ENCODE measurements at regions not wholly inside any gene's neighbourhood (a gene's known extent, or its start where the extent isn't known, plus 50 kb on each side); places are given as distances from the start of the nearest gene placed in this dataset.
"Not testable (repeated sequence)": the region's sequence is repeated elsewhere in the genome, so short reads cannot be mapped to it uniquely, and the experiment has no call there.

DNA sequence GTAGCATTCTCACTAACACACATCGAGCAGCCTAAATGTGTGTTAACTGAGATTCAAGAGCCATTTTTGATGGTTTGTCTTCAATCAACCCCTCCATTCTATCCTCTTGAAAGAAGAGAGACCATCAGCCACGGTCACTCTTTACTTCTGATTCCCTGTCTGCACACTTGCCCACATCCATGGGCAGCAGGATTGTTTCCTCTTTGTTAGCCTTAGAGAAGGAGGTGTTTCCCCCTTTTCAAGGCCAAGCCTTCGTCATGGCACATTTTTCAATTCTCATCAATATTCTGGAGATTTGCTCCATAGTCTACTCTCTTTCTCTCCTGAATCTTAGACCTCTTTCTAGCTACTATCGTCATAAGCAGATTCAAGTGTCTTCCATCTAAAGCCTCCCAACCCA, 522.4 kb upstream of the NAALADL2 start:
- no peak for DNase-seq (ENCODE audit: low spot score)

DNA sequence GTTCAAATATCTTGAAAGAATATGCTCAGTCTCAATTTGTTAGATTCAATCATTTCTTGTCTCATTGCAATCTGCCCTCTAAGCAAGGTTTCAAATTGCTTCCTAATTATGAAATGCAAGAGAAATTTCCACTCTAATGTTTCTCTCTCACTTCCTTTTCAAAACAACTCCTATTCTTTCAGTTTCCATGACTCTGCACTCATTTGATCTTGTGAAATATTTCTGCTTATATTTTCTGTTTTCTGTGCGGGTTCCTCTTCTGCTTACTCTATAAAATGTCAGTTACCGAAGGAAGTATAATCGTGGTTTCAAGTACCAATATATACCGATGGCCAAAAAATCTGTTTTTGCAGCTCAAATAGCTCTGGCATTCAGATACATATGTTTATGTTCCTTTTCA, 521.9 kb upstream of the NAALADL2 start:
- DNase-seq (ENCODE audit: low spot score) = no peak

- no peak for DNase-seq (ENCODE audit: low spot score)
Measured at GRCh38 chr3:174340624-174341587, 518.2 kb upstream of the NAALADL2 start.

GRCh38 chr3:174342171-174342570, 517.0 kb upstream of the NAALADL2 start:
- no peak for DNase-seq (ENCODE audit: low spot score)

GRCh38 chr3:174342941-174343501, 516.1 kb upstream of the NAALADL2 start:
- DNase-seq (ENCODE audit: low spot score) = no peak

DNA sequence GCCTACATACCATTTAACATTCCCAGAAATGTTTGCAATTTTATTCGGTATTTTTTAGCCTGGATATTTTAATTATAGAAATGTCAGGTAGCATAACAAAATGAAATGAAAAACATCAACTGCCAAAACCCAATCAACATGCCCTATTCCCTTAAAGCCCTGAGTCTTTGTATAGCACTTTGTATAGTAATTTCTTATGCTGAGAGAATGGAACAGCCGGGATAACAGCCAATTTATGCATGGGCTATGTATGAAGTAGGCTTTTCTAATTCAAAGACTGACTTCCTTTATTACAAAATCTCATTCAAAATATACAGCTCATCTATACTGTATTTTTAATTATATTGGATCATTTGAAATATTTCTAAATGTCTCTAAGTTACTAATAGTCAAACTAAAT, 513.0 kb upstream of the NAALADL2 start:
- DNase-seq (ENCODE audit: low spot score) = no peak

DNA sequence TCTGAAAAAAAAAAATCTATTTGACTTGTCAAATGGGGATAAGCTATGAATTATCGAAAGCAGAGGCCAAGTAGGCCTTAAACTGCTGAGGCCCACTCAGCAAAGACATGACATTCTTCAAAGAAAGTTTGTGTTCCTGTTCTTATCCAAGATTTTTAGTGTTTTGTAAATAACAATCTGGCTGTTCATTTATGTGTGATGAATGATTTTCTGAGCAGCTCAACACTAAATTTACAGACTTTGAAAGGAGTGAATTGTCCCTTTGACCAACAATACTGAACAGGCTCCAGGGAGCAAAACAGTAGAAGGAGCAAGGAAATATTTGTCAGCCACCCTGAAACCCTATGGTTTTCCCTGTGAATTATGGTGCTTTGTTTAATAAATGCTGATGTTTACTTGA, 512.6 kb upstream of the NAALADL2 start:
- DNase-seq (ENCODE audit: low spot score) = no peak

- DNase-seq (ENCODE audit: low spot score) = no peak
Measured at GRCh38 chr3:174347474-174348138, 511.5 kb upstream of the NAALADL2 start.

- no peak for DNase-seq (ENCODE audit: low spot score)
Measured at GRCh38 chr3:174352227-174352626, 506.9 kb upstream of the NAALADL2 start.

DNA sequence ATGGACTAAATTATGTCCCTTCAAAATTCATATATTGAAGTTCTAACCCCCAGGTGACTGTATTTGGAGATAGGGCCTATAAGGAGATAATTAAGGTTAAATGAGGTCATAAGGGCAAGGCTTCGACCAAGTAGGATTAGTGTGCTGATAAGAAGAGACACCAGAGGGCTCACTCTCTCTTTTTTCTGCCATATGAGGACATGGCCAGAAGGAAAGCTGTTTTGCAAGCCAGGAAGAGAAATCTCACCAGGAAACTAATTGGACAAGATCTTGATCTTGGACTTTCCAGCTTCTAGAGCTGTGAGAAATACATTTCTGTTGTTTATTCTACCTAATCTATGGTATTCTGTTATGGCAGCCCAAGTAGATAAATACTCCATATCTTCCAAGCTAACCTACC, 503.6 kb upstream of the NAALADL2 start:
- DNase-seq (ENCODE audit: low spot score) = no peak

DNA sequence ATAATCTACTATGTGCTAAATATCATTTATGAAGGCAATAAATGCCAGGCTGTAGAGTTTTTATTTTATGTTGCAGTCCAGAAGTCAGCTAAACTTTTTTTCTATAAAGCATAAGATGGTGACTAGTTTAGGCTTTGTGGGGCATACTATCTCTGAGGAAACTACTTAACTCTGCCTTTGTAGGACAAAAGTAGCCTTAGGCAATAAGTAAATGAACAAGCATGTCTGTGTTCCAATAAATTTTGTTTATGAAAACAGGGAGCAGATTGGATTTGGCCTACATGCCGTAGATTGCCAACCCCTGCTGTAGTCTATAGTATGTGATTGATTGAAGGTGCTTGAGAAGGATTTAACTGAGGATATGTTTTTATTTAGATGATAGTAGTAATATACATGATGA, 502.5 kb upstream of the NAALADL2 start:
- DNase-seq (ENCODE audit: low spot score) = no peak

DNA sequence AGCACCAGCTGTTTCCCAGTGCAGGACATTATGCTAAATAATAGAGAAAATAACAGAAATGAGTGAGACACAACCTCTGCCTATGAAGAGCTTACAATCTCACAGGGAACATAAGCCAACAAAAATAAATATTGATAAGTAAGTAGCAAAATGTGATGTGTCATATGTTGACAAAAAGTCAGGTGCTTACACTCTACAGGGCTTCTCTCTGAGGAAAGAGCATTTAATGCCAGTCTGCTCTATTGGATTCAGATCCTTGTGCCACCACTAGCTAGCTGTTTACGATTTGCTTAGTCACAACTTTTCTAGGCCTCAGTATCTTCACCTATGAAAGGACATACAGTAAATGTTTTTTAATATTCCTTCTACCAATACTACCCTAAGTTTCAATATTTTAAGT, 500.9 kb upstream of the NAALADL2 start:
- no peak for DNase-seq (ENCODE audit: low spot score)

DNA sequence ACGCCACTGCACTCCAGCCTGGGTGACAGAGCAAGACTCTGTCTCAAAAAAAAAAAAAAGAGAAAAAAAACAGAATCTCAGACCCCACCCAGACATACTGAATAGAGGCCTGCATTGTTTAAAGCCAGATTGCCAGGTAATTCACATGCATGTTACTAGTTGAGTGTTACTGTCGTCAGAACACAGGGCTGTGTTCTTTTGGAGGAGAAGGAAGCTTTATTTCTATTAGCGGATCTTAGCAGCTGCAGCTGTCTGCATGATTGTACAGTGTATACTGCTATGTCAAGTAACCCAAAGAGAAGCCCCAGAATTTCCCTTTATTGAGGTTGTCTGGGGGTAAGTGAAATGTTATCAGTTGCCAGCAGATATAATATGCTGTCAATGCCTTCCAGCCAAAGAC, 496.6 kb upstream of the NAALADL2 start:
- no peak for DNase-seq (ENCODE audit: low spot score)

- DNase-seq (ENCODE audit: low spot score) = no peak
Measured at GRCh38 chr3:174363256-174363655, 495.9 kb upstream of the NAALADL2 start.

DNA sequence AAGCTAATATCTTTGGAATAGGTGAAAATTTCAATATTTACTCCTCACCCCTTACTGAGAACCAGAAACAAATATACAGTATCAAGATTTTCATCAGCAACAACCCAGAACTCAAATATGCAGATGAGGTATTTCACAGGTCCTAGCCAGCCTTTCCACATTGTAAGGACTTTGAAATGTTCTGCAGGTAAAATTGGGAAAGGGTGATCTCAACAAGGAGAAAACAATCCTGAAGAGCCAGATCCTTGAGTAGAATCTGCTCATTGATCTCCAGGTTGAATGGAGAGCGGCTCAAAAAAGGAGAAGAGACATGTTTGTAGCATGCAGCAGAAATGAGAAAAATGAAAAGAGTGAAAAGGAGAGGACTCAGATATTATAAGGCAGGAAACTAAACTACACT, 493.3 kb upstream of the NAALADL2 start:
- DNase-seq (ENCODE audit: low spot score) = no peak

- not testable (repeated sequence) for DNase-seq (ENCODE audit: low spot score)
Measured at GRCh38 chr3:174366904-174367303, 492.2 kb upstream of the NAALADL2 start.

DNA sequence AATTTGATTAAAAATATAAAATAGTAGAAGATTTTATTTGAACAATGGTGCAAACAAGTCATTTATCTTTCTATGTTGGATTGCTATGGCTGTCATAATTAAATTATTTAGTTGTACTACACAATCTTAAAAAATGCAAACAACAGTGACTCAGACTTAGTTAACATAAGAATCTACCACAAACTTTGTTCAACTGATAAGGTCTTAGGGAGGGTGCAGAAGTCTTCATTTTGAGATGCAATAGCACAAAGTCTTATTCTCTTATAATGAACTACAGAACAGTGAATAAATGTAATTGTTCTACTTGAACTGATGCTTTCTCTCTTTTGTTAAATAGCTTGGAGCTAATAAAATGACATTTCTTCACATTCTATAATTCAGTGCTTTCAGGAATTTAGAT, 482.8 kb upstream of the NAALADL2 start:
- DNase-seq (ENCODE audit: low spot score) = peak; percentile 6

DNA sequence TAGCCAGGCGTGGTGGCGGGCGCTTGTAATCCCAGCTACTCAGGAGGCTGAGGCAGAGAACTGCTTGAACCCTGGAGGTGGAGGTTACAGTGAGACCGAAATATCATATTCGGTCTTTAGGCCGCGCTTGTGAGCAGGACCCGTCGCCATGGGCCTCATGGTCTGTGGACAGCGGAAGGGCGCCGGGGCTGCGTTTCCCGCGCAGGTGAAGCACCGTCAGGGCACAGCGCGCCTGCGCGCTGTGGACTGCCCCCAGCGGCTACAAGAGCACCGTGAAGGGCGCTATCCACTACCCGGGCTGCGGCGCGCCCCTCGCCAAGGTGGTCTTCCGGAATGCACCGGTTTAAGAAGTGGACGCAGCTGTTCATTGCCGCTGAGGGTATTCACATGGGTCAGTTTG, 482.0 kb upstream of the NAALADL2 start:
- DNase-seq (ENCODE audit: low spot score) = no peak

DNA sequence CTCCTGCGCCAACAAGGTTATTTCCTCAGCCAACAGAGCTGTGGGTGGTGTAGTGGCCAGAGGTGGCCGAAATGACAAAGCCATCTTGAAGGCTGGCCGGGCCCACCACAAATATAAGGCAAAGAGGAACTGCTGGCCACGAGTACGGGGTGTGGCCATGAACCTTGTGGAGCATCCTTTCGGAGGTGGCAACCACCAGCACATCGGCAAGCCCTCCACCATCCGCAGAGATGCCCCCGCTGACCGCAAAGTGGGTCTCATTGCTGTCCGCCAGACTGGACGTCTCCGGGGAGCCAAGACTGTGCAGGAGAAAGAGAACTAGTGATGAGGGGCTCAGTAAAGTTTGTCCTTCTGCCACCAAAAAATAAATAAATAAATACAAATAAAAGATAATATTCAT, 481.4 kb upstream of the NAALADL2 start:
- no peak for DNase-seq (ENCODE audit: low spot score)

- DNase-seq (ENCODE audit: low spot score) = no peak
Measured at GRCh38 chr3:174382878-174383277, 476.3 kb upstream of the NAALADL2 start.

DNA sequence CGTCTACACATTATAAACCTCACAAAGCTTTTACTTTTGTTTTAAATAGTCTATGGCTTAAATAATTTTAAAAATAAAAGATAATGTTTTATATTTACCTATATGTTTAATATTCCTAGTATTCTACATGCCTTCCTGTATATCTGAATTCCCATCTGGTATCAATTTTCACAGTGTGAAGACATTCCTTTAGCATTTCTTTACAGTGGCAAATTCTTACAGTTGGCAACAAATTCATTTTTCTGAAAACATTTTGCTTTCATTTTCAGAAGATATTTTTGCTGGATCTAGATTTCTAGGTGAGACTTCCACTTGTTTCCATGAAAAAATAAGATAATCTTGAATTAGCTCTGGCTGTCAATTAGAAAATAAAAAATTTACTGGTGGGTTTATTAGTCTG, 471.4 kb upstream of the NAALADL2 start:
- DNase-seq (ENCODE audit: low spot score) = no peak

DNA sequence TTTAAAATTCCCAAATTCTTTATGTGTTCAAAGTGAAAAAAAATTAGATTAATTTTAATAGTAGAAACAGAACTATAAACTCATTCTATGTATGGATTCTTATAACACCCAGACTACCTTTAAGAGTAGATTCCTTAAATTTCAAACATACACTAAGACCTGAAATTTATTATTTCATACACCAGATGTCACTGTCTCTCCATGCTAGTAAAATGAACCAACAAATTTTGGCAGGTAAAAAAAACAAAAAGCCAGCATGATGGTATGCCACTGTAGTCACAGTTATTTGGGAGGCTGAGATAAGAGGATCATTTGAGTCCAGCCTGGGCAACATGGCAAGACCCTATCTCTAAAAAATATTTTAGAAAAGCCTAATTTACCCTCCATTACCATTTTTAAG, 461.3 kb upstream of the NAALADL2 start:
- no peak for DNase-seq (ENCODE audit: low spot score)

- no peak for DNase-seq (ENCODE audit: low spot score)
Measured at GRCh38 chr3:174398761-174399160, 460.4 kb upstream of the NAALADL2 start.

All from hepatic stellate cell (primary cell).